NCI-H748 (cell line): ENCODE measurements at regions not wholly inside any gene's neighbourhood (a gene's known extent, or its start where the extent isn't known, plus 50 kb on each side); places are given as distances from the start of the nearest gene placed in this dataset.

Experiments used
- DNase-seq: peaks from one replicate; lab custom pipeline; 2025; ENCODE audit not compliant: unreplicated experiment; lab: John Stamatoyannopoulos, UW

DNA sequence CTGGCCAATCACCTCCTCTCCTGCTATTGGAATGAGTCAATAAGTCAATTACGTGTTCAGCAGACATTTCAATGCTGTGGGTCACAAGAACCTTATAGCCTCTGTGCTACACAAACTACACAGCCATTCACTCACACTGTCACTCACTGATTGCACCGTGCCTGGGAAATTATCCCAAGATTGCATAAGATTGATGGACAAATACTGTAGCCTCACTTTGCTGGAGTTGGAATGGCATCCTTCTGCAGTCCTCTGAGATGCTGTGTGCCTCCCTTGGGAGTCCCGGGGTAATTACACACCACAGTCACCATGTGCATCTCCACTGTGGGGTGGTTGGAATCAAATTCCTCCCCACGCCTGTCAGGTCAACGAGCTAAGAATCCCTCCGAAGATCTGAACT lies 358.7 kb upstream of the MGMT start:
- DNase-seq = no peak

DNA sequence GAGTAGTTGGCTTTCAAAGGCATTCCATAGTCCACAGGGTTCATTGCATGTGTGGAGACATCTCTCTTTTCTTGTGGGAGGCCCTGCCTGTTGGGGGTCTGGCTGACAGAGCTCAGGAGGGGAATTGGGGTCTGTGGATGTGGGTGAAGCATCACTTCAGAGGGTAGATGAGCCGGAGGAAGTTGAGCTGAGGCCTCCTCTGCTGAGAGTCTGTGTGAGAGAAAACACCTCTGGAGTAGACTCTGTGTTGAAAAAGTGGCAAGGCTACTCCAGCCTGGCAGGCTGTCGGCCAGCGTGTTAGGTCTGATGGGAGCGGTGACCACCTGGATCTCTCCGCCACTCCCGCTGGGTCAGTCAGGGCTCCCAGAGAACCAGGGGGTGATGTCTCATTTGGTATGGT lies 358.0 kb upstream of the MGMT start:
- no peak for DNase-seq

- no peak for DNase-seq
These were observed 356.3 kb upstream of the MGMT start for GRCh38 chr10:129110780-129111179.

GRCh38 chr10:129111922-129112321 lies 355.1 kb upstream of the MGMT start:
- DNase-seq = no peak

DNA sequence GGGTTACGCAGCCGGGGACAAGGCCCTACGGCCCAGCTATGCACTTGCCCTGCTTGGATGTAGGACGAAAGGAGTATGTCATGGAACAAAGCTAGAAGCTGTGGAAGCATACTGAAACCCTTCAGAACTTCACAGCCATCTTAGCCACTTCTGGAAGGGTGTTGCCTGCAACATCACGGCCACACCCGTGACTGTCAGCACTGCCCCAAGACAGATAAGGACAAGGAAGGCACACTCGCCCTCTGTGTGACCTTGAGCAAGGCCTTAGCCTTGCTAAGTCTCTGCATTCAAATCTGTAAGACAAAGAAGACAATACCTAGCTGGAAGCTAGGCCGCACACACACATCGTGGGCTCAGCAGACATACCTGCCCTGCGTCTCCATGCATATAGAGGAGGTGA lies 352.5 kb upstream of the MGMT start:
- no peak for DNase-seq

- DNase-seq = no peak
These were observed 350.7 kb upstream of the MGMT start for GRCh38 chr10:129116371-129116770.

DNA sequence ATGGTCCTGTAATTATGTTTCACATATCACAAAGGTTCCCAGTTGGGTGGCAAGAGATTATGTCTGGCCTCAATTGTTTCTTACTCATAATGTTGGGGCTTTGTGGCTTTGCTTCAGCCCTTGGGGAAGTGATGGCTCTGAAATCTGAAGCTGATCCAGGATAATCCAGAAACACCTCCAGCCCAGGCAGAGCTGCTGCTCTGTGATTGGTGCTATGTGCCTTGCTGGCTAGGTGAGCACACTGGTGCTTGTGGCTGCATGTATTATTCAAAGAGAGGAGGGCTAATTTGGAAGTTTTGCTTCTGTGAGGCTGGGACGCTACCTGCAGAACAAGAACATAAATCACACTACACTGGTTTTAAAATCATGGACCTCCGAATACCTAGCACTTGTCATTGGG lies 346.6 kb upstream of the MGMT start:
- no peak for DNase-seq

DNA sequence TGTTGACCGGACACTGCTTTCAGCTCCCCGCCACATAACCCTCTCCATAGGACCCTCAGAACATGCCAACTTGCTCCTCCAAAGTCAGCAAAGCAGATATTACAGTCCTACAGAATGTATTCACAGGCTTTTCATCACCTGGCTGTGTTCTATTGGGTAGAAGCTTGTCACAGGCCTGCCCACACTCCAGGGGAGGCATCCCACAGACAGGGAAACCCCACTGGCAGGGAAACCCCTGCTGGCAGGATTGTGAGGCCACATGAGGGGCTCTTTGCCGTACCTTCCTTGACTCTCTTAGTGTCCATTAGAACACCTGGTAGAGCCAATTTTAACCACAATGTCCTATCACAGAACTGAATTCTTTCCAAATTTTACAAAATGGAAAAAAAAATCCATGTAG lies 344.2 kb upstream of the MGMT start:
- DNase-seq = no peak

- DNase-seq = no peak
These were observed 343.6 kb upstream of the MGMT start for GRCh38 chr10:129123428-129123827.

GRCh38 chr10:129126982-129127381 lies 340.1 kb upstream of the MGMT start:
- DNase-seq = no peak

DNA sequence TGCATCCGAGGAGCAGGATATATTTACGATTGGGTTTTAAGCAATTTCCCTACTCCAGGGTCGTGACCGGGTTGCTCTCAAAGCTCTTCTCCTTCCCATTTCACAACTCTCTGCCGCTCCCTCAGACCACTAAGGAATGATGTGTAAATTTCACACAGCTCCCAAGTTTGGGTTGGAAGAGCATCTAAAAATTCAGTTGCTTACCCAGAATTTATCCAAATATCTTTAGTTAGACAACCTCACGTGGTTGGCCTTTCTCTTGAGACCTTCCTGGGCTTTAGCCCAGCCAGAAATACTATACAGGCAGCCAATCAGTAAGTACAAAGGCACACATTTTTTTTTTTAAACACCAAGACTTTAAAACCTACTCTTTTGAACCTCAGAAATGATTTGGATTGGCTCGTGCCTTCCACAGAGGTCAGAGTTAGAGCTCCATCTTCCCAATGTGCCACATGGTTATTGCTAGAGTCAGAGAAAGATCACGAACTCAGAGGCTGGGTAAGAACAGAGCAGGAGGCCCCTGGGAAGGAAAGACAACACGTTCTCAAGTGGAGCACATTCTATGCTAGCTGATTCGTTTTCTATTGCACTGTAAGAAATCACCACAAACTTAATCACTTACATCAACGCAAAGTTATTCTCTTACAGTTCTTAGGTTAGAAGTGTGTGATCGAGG lies 335.4 kb upstream of the MGMT start:
- DNase-seq = no peak

- DNase-seq = no peak
These were observed 333.2 kb upstream of the MGMT start for GRCh38 chr10:129133856-129134255.

- DNase-seq = no peak
These were observed 332.7 kb upstream of the MGMT start for GRCh38 chr10:129134371-129134770.

- no peak for DNase-seq
These were observed 331.4 kb upstream of the MGMT start for GRCh38 chr10:129135624-129136023.

GRCh38 chr10:129136074-129136473 lies 331.0 kb upstream of the MGMT start:
- no peak for DNase-seq

DNA sequence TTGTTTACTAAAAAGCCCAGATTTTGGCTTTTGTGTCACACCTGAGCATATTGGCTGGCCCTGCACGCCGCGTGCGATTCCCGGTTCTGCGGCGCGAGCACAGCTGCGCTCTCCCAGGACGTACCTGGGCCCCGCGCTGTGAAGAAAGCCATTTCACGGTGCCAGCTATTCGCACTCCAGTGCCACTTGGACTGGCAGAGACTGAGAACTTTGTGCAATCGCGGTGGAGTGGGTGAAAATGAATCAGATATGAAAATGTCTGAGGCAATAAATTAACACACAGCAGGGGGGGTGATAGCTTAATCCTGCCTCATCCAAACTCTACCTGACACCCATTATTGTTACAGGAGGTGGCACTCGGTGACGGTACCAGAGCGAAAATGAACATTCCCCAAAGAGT lies 330.1 kb upstream of the MGMT start:
- no peak for DNase-seq

- DNase-seq = no peak
These were observed 325.8 kb upstream of the MGMT start for GRCh38 chr10:129140921-129141885.

GRCh38 chr10:129151281-129151680 lies 315.8 kb upstream of the MGMT start:
- DNase-seq = no peak

- DNase-seq = no peak
These were observed 310.6 kb upstream of the MGMT start for GRCh38 chr10:129156406-129156805.

DNA sequence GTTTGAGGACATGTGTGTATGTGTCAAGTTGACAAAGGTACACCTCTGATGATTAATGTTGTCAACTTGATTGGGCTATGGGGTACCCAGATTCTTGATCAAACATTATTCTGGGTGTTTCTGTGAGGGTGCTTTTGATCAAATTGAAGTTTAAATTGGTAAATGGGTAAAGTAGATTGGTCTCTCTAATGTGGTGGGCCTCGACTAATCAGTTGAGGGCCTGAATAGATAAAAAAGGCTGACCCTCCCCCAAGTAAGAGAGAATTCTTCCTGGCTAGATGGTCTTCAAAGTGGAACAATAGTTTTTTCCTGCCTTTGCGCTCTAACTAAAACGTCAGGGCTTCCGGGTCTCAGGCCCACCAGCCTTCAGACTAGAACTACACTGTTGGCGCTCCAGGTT lies 309.9 kb upstream of the MGMT start:
- no peak for DNase-seq

GRCh38 chr10:129161150-129161549 lies 305.9 kb upstream of the MGMT start:
- no peak for DNase-seq

- no peak for DNase-seq
These were observed 303.5 kb upstream of the MGMT start for GRCh38 chr10:129163531-129163930.
